ENCODE measurements at regions not wholly inside any gene's neighbourhood (a gene's known extent, or its start where the extent isn't known, plus 50 kb on each side); places are given as distances from the start of the nearest gene placed in this dataset.

- no peak for TF ChIP-seq SIN3A (IDR thresholded peaks at IDR 0.05; ENCODE audit: borderline replicate concordance, insufficient read depth, low read depth, low read length)
- TF ChIP-seq CTCF (IDR thresholded peaks at IDR 0.05) = no peak
- no peak for TF ChIP-seq POLR2AphosphoS5 (IDR thresholded peaks at IDR 0.05; ENCODE audit: low read depth, low read length)
- no peak for TF ChIP-seq REST (IDR thresholded peaks at IDR 0.05; ENCODE audit: insufficient read depth in 1 of 2, low read depth in 2 of 2, low read length in 1 of 2)
- TF ChIP-seq TCF7L2 (IDR thresholded peaks at IDR 0.05; ENCODE audit: low read depth, low read length) = no peak
Observed at GRCh38 chrX:10288373-10288975, 131.7 kb downstream of the CLCN4 start.
